Ishikawa (cell line): ENCODE measurements at regions not wholly inside any gene's neighbourhood (a gene's known extent, or its start where the extent isn't known, plus 50 kb on each side); places are given as distances from the start of the nearest gene placed in this dataset.

Experiments
- CREB1 ChIP-seq: IDR thresholded peaks from 2 replicates; pipeline ENCODE4 v1.6.1; 2012; ENCODE audit warnings: low read depth
- EGR1 ChIP-seq: IDR thresholded peaks from 2 replicates; pipeline ENCODE4 v1.6.1; 2012
- NFIC ChIP-seq: IDR thresholded peaks from 2 replicates; pipeline ENCODE4 v1.6.1; 2012

DNA sequence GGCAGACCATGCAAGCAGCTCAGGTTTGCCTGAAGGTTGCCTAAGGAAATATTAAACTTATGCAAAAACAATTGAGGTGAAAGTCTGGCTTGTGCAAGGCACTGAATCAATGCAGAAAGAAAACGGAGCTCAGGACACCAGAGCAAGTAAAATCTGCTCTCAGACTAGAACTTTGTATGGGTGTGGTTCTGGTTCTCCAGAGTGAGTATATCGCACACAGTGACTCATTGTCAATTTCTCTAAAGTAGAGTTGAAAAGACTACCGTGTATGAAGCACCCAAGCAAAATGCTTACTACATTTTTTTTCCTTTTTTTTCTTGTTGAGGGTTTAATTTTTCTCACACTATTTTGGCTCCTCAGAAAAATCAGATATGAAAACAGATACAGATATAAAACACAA is 650.3 kb upstream of the CDH10 start:
- no peak for TF ChIP-seq CREB1
- no peak for TF ChIP-seq EGR1
- no peak for TF ChIP-seq NFIC
